Left lung (tissue), 4 donors: ENCODE measurements at regions not wholly inside any gene's neighbourhood (a gene's known extent, or its start where the extent isn't known, plus 50 kb on each side); places are given as distances from the start of the nearest gene placed in this dataset.

Experiments
- ATAC-seq: fragments of 200-7000 bp; cut with Tn5 transposase; one replicate; pipeline ENCODE4 v1.9.1; 2020; ENCODE audit warnings: moderate library complexity
- DNase-seq, 4 donors: peaks; one replicate each; pipeline ENCODE4 v3.0.0-alpha.2; 2013 to 2020
- H3K27ac ChIP-seq, 2 donors: fragments of 200-600 bp; sonication (generic) in 1 of 2; one replicate each; pipeline versions ENCODE4 v1.5.0 to v1.8.0; 2020 to 2021
- H3K27me3 ChIP-seq, 2 donors: fragments of 200-600 bp; sonication (generic) in 1 of 2; one replicate each; pipeline versions ENCODE4 v1.5.0 to v1.8.0; 2020 to 2021
- H3K36me3 ChIP-seq, 2 donors: fragments of 200-600 bp; sonication (generic) in 1 of 2; one replicate each; pipeline versions ENCODE4 v1.5.0 to v1.8.0; 2020 to 2021
- H3K4me1 ChIP-seq, 2 donors: fragments of 200-600 bp; one replicate each; pipeline ENCODE4 v1.8.0; 2021
- H3K4me3 ChIP-seq, 2 donors: fragments of 200-600 bp; sonication (generic) in 1 of 2; one replicate each; pipeline versions ENCODE4 v1.5.0 to v1.8.0; 2020 to 2021; ENCODE audit warnings: mild to moderate bottlenecking in 1 of 2
- H3K9me3 ChIP-seq, 2 donors: fragments of 200-600 bp; sonication (generic) in 1 of 2; one replicate each; pipeline versions ENCODE4 v1.5.0 to v1.8.0; 2020 to 2021
- CTCF ChIP-seq, 2 donors: fragments of 200-600 bp; sonication (generic) in 1 of 2; IDR thresholded peaks; one replicate each; pipeline versions ENCODE4 v1.5.0 to v1.8.0; 2021; ENCODE audit warnings: antibody characterized with exemption in 2 of 2
- intact Hi-C, 2 donors: fragments of 100-400 bp; cut with DNase I; formaldehyde crosslinking; loops; one replicate each; pipeline versions ENCODE4 v1.11.2 to v1.14.2; 2022
- donor health status: DM: no; HTN: yes; CAD: no.
- donor health status: DM: no; HTN: no; CAD: no.

- Histone ChIP-seq H3K36me3 (no peaks in the 10 kb centered on the region), H3K4me1 (no peaks in the 10 kb centered on the region), H3K27ac (no peak overlapping the region), H3K27me3 (no peaks in the 10 kb centered on the region), H3K9me3 (no peaks in the 10 kb centered on the region), H3K4me3 (no peak overlapping the region)
- ATAC-seq: no peak
- TF ChIP-seq CTCF (IDR thresholded peaks at IDR 0.05): no peak
- no peak for DNase-seq
- intact Hi-C loops: no loop called here
Observed at GRCh38 chr4:14262221-14262620, 634.7 kb upstream of the BOD1L1 start.

GRCh38 chr4:14264437-14264836, 636.9 kb upstream of the BOD1L1 start:
- no peaks in the 10 kb centered on the region for H3K27me3 ChIP-seq
- H3K4me3 ChIP-seq: no peak overlapping the region
- intact Hi-C loops: no loop called here
- H3K9me3 ChIP-seq: no peaks in the 10 kb centered on the region
- no peaks in the 10 kb centered on the region for H3K36me3 ChIP-seq
- H3K27ac ChIP-seq: no peak overlapping the region
- no peak for DNase-seq
- TF ChIP-seq CTCF (IDR thresholded peaks at IDR 0.05): no peak
- ATAC-seq: no peak
- no peaks in the 10 kb centered on the region for H3K4me1 ChIP-seq

- intact Hi-C loops: no loop called here
- no peaks in the 10 kb centered on the region for H3K9me3 ChIP-seq
- H3K4me1 ChIP-seq: peaks cover 0 to 5% of the 10 kb centered on the region in 2 donors
- ATAC-seq (no peak), DNase-seq (no peak)
- no peak for TF ChIP-seq CTCF (IDR thresholded peaks at IDR 0.05)
- no peaks in the 10 kb centered on the region for H3K27me3 ChIP-seq
- H3K27ac ChIP-seq: no peak overlapping the region
- H3K4me3 ChIP-seq: no peak overlapping the region
- H3K36me3 ChIP-seq: no peaks in the 10 kb centered on the region
Observed at GRCh38 chr4:14265651-14266050, 638.1 kb upstream of the BOD1L1 start.

- no peak for DNase-seq
- Histone ChIP-seq H3K27ac (no peak overlapping the region), H3K4me1 (peaks cover 0 to 5% of the 10 kb centered on the region in 2 donors), H3K9me3 (no peaks in the 10 kb centered on the region), H3K27me3 (no peaks in the 10 kb centered on the region), H3K36me3 (no peaks in the 10 kb centered on the region), H3K4me3 (no peak overlapping the region)
- TF ChIP-seq CTCF (IDR thresholded peaks at IDR 0.05): no peak
- no peak for ATAC-seq
- intact Hi-C loops: no loop called here
Observed at GRCh38 chr4:14267373-14268060, 640.0 kb upstream of the BOD1L1 start.

GRCh38 chr4:14269824-14270223, 642.3 kb upstream of the BOD1L1 start:
- intact Hi-C loops: no loop called here
- Histone ChIP-seq H3K27ac (no peak overlapping the region), H3K9me3 (no peaks in the 10 kb centered on the region), H3K27me3 (no peaks in the 10 kb centered on the region), H3K4me3 (no peak overlapping the region), H3K4me1 (peaks cover 0 to 5% of the 10 kb centered on the region in 2 donors), H3K36me3 (no peaks in the 10 kb centered on the region)
- ATAC-seq (peak; percentile 71), DNase-seq (peak in 1 of 4 donors; percentile 35)
- TF ChIP-seq CTCF (IDR thresholded peaks at IDR 0.05): no peak
